HG02840 (cell line): ENCODE measurements at regions not wholly inside any gene's neighbourhood (a gene's known extent, or its start where the extent isn't known, plus 50 kb on each side); places are given as distances from the start of the nearest gene placed in this dataset.

ENCODE experiments used
- ATAC-seq: cut with Tn5 transposase; IDR thresholded peaks from one replicate; pipeline ENCODE4 v1.9.1; 2021; ENCODE audit warnings: mild to moderate bottlenecking, moderate library complexity, moderate number of reproducible peaks; ENCODE audit not compliant: unreplicated experiment, low FRiP score

DNA sequence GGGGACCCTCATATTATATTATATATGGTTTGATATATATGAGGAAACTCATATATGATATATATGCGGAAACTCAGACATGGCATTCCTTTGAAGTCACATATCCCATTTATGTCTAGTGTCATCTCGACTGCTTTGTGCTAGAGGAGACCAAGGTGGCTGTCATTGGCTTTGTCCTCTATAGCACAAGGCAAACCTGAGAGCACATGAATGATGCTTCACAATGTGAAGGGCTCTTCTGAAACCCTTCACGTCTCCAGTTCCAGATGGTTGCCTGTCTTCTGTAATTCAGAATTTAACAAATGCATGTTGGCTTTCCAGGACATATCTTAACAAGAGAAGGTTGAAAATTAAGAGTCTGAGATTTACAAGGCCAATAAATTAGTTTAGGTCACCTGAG is 303.6 kb downstream of the BARHL2 start:
- ATAC-seq: no peak

DNA sequence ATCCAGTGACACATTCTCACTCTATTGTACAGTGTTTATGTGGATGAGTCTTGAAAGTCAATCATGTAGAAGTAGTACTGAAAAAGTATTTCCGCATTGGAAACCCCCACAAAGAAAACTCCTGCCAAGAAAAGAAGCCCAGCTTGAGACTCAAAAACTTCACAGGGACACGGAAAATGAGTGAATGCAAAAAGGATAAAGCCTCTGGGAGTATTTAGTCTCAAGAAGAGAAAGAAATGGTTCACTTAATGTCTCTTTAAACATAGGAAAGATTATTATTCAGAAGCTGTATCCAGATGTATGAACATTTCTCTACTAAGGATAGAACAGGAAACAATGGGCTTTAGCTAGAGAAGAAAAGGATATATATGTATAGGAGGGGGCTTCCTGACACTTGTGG is 304.5 kb downstream of the BARHL2 start:
- no peak for ATAC-seq

DNA sequence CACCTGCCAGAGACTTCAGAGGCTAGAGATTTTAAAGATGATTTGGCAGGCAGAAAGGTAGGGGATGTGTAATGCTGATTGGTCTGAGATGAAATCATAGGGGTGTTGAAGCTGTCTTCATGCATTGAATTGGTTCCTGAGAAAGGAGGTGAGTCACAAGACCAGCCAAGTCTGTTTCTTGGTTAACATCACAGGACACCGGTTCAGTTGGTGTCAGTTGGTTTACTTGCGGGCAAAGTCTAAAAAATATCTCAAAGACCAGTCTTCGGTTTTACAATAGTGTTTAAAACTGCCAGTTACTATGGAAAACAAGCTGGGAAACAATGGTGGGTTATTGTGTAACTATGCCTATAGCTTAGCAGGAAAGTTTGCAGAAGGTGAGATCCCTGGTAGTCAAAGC is 305.9 kb downstream of the BARHL2 start:
- no peak for ATAC-seq

DNA sequence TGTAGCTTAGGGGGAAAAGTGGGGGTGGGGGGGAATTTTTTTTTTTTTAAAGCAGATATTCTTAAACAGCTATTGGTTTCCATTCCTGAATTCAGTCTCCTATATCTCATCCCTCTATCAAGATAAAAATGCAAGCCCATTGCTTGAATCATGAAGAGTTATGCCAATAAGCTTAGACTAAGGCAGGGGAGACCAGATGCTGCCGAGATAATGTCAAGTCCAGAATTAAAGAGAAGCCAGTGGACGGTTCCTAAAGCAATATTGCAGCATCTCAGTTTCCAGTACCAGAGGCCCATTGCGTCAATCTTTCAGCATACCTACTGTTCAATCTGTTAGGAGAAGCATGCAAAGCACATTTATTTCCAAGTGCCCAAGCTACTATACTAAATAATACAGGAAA is 309.4 kb downstream of the BARHL2 start:
- ATAC-seq: no peak

DNA sequence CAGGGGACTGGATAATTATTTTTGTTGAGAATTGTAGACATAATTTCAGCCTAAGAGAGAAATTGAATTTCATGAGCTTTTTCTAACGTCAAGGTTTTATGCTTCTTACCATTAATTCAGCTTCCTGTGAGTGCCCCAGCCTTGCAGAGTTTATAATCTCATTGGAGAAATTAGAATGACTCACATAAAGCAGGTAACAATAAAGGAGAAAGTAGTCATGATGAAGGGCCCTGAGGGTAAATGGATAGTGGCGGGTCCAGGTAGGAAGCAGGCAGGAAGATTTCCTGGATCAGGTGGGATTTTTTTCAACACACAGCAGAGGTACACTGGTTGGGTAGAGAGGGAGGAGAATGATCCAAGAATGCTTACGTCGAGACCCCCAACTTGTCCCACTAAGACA is 311.4 kb downstream of the BARHL2 start:
- ATAC-seq: no peak

DNA sequence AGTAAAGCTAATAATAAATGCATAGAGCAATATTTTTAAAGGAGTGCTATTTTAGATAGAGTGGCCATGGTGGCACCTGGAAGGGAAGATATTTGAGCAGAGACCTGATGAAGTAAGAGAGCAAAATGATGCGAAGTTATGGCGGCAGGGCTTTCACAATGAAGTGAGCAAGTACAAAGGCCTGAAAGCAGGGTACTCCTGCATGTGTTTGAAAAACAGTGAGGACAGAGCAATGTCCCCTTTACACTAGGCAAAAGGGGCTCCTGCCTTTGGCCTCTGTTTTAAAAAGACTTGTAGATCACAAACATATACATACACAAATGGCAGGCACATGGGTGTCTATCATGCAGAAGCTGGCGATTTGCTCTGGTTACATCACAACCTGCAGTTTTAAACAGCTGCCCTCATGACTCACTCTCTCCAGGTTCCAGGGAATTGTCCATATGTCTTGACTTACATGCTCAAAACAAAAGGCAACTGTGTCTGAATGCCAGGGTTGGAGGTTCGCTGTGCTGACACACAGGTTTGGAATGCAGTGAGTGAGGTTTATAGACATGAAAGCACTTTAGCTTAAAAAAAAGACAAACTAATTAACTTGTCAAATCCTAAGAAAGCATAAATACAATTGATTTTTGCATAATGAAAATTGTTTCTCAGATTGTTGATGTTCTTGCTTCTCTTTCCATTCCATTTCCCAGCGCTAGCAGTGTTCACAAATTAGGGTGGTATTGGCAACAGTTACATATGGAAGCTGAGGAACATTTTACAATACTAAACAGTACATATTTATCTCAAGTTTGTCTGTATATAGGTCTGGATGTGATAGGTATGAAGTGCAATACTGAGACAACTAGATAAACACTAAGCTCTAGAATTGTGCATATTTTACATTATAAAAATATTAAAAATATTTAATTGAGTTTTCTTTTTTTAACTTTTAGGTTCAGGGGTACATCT is 313.9 kb downstream of the BARHL2 start:
- no peak for ATAC-seq

DNA sequence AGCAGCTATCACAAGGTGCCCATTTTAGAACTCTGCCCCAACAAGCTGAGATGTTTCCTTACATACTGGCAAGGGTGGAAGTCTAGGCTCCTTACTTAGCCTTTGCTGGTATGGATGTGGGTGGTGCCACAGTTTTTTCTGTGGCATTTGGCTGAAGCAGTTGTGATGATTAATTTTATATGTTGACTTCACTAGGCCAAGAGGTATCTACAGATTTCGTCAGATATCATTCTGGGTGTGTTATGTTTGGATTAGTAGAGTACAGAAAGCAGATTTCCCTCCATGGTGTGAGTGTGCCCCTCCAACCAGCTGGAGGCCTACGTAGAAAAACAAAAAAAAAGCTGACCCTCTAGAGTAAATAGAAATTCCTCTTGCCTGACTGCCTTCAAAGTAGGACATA is 317.0 kb downstream of the BARHL2 start:
- no peak for ATAC-seq

DNA sequence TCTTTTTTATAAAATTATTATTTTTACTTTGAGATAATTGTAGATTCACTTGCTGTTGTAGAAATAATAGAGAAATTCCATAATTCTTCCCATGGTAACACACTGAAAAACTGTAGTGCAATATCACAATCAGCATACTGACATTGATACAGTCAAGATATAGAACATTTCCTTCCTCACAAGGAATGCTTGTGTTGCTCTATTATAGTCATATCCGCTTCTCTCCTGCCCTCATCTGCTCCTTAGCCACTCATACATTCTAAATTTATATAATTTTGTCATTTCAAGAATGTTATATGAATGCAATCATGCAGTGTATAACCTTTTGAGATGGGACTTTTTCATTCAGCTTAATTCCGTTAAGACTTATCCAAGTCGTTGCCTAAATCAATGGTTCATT is 320.2 kb downstream of the BARHL2 start:
- no peak for ATAC-seq

DNA sequence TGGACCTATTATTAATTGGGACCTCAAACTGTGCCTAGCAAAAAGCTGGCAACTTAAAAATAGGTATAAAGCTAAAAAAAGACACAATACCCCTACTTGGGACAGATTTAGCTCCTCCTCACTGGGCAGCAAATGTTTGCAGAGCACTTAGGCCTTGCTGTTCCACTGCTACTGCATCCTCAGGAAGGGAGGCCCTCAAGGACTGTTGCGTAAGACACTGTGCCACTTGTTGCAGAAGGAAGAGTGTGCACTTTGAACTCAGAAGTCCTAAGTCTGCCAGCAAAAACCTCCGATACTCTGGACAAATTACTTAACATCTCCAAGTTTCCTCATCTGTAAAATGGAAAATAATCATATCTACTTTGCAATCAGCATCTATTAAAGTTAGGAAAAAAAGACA is 322.9 kb downstream of the BARHL2 start:
- ATAC-seq: no peak

DNA sequence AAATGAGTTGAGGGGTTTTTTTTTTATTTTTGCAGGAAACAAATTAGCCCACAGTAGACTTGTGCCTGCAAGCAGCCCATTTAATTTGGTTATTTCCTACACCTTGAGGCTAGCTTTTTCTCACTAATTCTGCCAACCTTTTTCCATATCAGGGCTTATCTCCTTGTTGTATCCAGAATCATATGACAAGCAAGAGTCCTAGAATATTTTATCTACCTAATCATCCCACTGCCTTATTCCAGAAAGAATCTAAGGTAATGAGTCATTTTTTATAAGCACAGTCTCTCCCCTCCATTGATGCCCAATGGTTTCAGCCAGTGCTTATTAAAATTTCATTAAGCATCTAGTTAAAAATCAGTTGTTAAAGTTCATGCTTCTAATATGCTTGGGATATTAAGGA is 324.1 kb downstream of the BARHL2 start:
- ATAC-seq: no peak

DNA sequence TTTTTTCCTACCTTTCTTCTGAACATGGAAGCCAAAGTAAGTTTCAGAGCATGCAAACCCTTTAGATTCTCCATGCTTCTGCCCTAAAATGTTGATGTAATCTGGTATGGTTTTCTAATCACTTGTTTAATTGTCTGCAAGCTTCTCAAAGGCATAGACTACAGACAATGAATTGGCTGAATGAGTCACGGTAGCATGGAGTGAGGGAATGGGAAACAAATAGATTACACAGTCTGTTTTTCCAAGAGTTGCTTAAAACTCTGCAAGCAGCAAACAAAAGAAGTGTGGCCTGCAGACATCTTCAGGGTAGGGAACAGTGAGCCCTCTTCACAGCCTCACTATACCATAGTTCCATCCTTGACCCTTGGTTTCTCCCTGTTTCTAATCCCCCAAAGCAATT is 326.0 kb downstream of the BARHL2 start:
- no peak for ATAC-seq

DNA sequence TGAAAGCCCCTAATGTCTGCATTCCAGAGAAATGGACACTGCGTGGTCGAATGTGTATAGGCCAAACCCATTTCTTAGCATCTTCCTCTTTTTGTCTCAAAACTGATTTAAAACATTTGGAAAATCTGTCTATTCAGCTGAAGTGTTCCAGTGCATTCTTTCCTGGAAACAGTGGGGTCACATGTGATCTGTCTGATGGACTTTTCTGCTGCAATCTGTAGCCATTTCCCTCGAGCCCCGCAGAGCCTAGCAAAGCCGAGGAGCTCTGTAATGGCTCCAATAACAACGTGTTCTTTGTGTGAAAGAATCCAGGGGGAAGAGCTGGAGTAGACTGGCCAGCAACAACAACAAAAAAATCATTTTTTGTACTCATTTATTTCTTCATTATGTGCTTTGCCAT is 329.3 kb downstream of the BARHL2 start:
- ATAC-seq: no peak

DNA sequence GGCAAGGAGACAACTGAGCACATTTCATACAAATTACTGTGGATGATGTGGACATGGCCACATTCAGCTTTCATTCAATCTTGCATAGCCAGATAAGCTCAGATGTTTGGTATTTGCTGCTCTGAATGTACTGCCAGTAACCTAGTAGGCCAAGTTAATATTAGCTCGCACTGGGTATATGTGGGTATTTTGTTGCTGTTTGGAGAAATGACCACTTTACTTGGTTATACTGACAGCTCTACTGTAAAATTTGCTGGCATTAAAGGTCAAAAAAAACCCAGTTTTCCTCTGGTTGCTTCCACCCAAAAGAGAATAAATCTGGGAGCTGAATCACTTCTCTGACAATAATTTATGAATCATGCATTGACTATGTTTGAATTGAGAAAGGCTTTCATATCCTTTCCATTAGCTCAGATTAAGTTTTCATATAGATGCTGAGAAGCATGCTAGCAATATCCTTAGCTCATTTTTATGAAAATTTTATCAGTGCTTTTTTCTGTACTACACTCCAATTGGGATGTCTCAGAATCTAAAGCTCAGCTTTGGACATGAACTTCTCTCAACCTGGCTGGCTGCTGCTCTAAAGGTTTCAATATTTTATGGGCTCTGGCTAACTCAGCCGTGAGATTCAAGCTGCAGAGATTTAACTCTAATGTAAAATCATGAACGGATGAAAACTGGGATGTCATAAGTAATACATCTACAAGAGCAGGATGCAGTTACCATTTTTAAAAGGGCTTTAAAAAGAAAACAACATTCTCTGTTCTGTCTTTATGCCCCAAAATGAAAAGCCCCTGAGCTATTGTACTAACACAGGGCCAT is 330.0 kb downstream of the BARHL2 start:
- no peak for ATAC-seq

DNA sequence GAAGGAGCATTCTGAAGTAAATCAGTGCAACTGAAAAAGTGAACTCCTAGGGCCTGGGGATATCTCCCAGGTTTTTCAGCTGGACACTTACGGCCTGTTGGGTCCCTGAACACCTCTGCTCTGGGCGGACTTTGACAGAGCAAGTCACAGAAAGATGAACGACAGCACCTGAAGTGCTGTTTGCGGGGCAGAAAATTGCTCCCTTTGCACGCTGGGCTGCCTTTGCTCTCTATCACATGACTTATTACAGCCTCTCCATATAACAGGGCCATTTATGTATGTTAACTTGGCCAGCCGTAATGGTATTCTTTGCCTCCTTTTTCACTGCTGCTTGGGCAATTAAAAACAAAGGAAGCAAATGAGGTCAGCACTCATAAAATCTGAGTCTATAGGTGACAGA is 332.9 kb downstream of the BARHL2 start:
- ATAC-seq: no peak

DNA sequence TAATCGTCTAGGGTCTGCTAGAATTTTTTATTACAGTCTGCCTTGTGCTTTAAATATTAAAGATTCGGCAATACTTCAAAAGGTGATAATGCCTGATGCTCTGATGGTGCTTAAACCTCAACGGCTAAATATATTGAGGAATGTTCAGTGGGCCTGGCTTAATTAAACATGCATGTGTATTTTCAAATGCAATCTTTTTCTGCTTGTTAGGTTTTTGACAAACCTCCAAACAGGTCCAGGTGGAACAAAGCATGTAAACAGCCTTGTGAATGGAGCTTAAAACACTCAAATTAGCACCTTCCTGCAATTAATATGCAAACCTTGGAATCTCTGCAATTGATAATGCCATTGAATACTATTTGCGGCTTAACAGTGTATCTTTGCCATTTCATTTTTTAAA is 334.9 kb downstream of the BARHL2 start:
- ATAC-seq: no peak

DNA sequence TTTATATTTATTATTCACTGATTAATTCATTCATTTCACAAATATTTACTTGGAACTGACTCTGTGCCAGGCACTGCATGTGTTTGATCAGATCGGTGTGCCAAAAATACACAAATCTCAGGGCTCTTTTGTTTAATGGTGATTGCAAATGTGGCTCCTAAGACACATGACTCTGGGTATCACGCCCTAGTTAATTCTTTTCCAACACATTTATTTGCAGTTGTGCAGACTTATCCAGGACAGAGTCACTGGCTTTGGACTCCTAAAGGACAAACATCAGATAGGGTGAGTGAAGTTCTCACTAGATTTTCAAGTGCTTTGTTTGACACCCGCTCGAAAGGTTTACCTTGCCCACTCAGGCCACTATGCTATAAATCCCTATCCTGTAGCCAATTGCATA is 335.5 kb downstream of the BARHL2 start:
- no peak for ATAC-seq

DNA sequence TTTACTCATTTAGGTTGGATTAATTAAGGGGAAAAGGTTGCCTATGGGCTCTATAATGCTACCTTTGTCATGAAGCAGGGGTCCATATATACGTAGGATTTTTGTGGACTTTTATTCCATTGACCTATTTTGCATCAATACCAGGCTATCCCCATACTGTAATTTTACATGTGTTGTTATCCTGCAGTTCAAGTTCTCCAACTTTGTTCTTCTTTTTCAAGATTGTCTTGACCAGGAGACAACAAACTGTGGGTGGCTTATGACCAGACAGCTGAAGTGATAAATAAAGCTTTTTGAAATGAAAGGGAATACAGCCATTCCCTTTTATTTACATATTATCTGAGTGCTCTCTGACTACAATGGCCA is 345.7 kb downstream of the BARHL2 start:
- no peak for ATAC-seq

DNA sequence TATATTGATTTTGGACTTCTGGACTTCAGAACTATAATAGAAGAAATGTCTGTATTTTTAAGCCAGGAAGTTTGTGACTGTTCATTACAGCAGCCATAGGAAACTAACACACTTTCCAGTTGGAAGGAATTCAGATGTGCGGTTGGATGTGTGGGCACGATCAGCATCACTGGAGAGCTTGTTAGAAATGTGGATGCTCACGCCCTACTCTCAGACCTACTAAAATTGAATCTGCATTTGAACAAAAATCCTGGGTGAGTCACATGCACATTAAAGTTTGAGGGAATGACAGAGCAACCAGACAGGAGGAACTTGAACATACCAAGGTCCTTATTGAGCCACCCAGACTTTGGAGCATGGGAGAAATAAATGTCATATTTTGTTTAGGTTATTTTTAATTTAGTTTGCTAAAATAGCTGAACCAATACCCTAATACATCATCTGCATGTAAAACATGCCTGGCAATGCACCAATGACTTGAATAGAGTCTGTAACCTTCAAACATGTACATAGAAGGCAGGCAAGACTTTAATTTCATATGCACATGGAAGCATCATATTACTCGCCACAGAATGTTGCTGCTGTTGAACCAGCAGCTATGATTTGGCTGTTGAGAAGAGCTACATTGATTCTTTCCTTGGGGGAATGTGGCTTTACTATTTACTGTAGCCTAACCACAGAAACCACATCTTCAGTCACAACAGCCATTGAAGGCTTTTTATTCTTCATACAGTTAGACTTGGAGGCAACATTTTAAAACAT is 346.2 kb downstream of the BARHL2 start:
- no peak for ATAC-seq

DNA sequence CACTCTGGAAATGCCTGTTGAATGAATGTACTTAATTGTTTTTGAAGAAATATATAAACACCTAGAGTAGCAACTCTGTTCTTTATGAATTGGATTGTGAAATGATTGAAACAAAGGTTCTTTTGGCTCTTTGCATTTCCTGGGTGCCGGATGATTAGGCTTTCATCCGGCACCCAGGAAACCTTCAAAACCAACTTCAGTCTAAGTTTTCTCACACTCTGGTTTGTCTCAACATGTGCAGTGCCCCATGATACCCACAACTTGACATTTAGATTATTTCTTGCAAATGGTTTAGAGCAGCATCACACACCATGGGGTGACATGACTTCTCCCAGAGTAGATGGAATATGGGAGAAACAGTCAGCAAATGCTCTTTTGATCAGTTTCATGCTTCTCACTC is 354.9 kb downstream of the BARHL2 start:
- no peak for ATAC-seq

DNA sequence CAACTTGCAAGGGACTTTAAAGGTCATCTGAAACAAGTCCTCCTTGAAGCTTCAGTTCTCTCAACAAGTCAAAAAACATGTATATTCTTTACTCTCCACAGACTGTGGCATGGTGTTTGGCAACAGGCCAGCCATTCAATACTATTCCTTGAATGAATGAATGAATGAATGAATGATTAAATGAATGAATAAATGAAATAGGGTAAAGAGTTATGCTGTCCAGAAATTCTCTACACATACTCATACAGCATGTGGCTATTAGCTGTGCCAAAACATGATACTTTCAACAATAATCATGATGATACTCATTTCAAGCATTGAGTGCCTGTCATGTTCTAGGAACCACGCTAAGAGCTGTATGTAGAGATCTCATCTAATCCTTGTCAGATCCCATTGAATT is 356.1 kb downstream of the BARHL2 start:
- ATAC-seq: no peak

DNA sequence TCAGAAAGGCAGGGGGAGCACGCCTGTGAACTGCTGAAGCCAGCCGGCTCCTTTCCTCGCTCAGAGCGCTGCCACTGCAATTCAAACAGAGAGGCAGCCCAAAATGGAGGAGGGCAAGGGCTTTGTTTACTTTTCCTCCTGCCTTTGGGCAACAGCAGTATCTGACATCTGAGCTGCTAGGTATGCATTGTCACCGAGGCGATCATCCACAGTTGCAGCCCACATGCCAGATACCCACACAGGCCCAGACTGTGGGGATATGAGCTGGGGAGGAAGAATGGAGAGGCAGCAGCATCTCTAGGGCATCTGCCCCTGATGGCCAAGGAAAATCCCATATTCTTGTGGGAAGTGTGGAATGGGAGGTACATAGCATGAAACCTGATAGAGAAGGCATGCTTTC is 357.1 kb downstream of the BARHL2 start:
- no peak for ATAC-seq
